ENCODE measurements at regions not wholly inside any gene's neighbourhood (a gene's known extent, or its start where the extent isn't known, plus 50 kb on each side); places are given as distances from the start of the nearest gene placed in this dataset.

DNA sequence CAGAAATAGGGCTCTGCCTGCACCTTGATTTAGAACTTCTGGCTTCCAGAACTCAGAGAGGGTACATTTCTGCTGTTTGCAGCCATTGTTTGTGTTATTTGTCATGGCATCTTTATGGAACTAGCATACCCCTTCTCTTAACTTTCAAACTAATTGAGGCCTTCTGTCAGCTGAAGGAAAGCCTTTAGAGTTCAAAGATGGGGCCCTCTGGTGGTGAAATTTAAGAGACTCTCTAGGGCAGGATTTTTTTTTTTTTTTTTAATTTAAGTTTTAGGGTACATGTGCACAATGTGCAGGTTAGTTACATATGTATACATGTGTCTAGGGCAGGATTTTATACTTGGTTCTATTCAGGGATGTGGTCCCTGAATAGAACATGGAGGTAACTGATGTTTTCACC is 260.6 kb upstream of the LINC00305 start:
- TF ChIP-seq, protein P1, sequence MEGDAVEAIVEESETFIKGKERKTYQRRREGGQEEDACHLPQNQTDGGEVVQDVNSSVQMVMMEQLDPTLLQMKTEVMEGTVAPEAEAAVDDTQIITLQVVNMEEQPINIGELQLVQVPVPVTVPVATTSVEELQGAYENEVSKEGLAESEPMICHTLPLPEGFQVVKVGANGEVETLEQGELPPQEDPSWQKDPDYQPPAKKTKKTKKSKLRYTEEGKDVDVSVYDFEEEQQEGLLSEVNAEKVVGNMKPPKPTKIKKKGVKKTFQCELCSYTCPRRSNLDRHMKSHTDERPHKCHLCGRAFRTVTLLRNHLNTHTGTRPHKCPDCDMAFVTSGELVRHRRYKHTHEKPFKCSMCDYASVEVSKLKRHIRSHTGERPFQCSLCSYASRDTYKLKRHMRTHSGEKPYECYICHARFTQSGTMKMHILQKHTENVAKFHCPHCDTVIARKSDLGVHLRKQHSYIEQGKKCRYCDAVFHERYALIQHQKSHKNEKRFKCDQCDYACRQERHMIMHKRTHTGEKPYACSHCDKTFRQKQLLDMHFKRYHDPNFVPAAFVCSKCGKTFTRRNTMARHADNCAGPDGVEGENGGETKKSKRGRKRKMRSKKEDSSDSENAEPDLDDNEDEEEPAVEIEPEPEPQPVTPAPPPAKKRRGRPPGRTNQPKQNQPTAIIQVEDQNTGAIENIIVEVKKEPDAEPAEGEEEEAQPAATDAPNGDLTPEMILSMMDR (IDR thresholded peaks at IDR 0.05; ENCODE audit: borderline replicate concordance, extremely low read depth, low read length, poor library complexity, severe bottlenecking) = peak; percentile 46
- no peak for TF ChIP-seq EZH2 (IDR thresholded peaks at IDR 0.05; ENCODE audit: borderline replicate concordance, low read depth, low read length, severe bottlenecking)

Measured in DND-41 (cell line).